HG02759 (cell line): ENCODE measurements at regions not wholly inside any gene's neighbourhood (a gene's known extent, or its start where the extent isn't known, plus 50 kb on each side); places are given as distances from the start of the nearest gene placed in this dataset.

Experiments
- ATAC-seq: cut with Tn5 transposase; IDR thresholded peaks from one replicate; pipeline ENCODE4 v1.9.1; 2021; ENCODE audit warnings: mild to moderate bottlenecking, moderate library complexity; ENCODE audit not compliant: unreplicated experiment

DNA sequence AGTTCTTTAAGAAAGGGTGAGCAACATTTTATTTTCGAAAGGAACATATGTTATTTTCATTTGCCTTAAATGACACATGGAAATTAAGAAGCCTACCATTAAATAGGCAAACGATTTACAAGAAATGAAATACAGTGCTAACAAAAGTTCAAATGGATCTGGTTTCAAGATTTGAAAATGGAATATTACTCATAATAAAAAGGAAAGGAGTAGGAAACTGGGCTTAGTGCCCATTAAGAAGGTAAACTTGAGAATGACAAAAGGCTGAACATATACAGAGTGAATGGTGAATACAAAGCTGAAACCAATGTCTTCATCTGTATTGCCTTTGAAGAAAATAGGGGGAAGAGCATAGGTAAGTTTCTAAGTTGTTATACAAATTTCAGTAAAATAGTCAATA, 974.2 kb upstream of the C9orf72 start:
- no peak for ATAC-seq

GRCh38 chr9:28563291-28563934, 990.1 kb upstream of the C9orf72 start:
- no peak for ATAC-seq

- ATAC-seq, result no peak
These were observed 1010.6 kb upstream of the C9orf72 start for GRCh38 chr9:28583832-28584231.

DNA sequence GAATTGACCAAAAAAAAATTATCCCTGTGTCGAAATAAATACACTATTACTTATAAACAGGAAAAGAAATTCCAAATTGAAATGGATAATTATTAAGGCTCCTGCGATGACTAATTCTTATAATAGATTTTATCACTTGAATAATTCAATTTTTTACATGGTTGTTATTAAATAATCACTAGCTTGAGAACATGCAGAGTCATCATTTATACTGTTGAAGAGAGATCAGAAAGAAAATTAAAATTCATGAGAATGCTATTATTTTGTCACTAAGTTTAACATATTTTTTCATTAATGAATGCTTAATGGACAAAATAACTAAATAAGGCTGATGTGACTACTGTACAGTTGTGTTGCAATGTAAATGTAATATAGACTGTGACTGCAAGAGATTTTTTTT, 1011.3 kb upstream of the C9orf72 start:
- no peak for ATAC-seq

- ATAC-seq, result no peak
These were observed 1013.8 kb upstream of the C9orf72 start for GRCh38 chr9:28587052-28587451.

DNA sequence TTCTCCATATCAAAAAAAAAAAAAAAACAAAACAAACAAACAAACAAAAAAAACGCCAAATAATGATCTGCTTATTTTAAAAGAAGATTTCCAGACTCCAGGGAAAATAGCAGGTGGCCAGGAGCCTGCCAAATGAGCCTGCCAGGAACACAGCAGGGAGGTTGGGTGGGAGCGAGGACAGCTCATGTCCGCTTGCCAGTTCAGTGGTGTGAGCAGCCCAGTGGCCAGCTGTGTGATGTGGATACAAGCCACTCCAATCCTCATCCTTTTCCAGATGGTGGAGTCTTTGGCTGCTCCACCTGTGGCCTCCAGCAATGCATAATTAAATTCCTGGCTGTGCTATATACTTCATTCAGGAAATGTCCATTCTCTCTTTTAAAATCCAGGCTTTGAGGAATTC, 1025.1 kb upstream of the C9orf72 start:
- no peak for ATAC-seq

- ATAC-seq, result no peak
These were observed 1026.9 kb upstream of the C9orf72 start for GRCh38 chr9:28600226-28600625.

DNA sequence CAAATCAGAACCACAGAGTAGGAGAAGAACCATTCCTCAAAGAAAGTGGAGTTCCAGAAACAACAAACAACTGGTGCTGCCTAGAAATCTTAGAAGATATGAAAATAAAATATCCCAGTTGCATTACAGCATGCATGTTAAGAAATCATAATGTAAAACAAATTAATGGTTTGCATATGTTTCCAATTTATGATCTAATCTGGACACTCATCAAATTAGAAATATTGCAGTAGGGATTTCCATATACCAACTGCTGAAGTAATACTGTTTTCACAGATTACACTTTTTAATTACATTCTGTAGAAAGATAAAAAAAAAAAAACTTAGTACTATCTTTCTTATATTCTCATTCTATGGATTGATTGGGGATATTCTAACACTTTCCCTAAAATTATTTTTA, 1034.6 kb upstream of the C9orf72 start:
- ATAC-seq, result no peak

- ATAC-seq, result no peak
These were observed 1037.1 kb upstream of the C9orf72 start for GRCh38 chr9:28610339-28610738.

DNA sequence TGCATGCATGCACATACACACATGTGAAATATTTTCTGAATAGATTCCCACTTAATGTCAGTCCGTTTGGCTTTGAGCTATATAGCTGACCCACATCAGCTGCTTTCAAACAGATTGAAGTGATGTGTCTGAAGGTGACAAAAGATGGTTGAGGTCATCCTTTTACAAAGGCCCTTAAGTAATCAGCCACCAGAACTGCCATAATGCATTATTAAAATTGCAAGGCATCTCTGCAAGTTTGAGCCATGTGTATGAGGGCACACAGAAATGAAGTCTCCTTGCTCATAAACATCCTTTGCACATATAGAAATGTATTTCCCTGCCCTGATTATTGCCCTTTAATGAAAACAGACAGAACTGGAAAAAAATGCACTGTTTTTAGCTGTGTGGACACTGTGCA, 1043.0 kb upstream of the C9orf72 start:
- ATAC-seq, result no peak

DNA sequence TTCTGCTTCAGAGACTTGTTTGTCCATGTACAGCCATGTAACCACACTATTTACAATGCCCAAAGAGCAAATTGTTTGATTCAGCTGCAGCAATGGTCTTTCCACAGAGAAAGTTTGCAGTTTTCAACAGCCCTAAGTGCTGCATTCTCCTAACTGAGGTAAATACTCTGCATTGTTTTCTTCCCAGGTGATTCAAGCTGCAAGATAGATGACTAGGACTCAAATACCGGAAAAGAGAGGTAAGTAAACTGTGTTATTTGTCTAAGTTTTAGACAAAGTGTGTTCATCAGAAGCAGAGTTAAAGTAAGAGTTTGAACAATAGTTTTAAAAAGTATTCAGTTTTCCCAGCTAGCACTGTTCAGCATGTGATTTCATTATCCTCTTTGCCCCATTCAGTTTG, 1046.7 kb upstream of the C9orf72 start:
- no peak for ATAC-seq

DNA sequence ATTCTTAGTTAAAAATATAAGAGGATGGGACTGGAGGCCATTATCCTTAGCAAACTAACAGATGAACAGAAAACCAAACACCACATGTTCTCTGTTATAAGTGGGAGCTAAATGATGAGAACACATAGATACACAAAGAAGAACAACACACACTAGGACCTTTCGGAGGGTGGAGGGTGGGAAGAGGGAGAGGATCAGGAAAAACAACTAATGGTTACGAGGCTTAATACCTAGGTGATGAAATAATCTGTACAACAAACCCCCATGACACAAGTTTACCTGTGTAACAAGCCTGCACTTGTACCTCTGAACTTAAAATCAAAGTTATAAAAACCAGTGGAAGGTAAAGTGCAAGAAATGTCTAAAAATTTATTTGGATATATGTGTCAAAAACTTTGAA, 1047.4 kb upstream of the C9orf72 start:
- ATAC-seq, result no peak

DNA sequence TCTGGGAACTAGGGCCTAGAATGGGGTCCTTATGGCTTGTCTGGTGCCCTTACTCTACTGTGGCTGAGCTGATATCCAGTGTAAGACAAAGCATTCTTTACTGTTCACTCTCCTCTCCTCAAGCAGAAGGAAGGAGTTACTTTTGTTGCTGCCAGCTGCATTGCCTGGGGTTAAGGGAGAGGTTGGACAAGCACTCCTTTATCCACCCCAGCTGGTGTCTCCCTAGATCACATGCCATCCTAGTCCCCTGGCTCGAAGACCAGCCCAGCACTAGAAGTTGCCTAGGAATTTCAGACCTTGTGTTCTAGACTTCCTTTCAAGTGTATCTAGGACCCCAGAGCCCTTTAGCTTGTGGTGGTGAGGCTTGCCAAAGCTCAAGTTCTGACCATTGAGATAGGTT, 1051.5 kb upstream of the C9orf72 start:
- no peak for ATAC-seq

GRCh38 chr9:28628031-28628430, 1054.8 kb upstream of the C9orf72 start:
- no peak for ATAC-seq

GRCh38 chr9:28648723-28649122, 1075.4 kb upstream of the C9orf72 start:
- no peak for ATAC-seq

DNA sequence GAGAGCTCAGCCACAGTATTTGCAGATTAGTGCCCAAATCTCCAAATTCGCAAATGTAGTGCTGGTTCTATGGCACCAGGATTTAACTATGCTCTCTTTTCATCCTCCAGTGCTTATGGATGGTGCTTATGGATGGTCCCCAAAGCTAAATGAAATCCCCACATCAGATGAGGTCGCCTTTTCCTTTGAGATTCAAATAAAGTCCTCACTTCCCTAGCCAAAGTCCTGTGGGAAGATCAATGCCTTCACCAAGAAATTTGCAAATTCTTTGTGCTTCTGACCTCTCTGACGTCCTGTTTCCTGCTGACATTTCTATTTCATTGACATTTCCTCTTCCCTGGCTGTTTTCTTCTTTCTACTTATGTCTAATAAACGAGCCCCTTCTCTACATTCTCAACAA, 1077.0 kb upstream of the C9orf72 start:
- no peak for ATAC-seq

DNA sequence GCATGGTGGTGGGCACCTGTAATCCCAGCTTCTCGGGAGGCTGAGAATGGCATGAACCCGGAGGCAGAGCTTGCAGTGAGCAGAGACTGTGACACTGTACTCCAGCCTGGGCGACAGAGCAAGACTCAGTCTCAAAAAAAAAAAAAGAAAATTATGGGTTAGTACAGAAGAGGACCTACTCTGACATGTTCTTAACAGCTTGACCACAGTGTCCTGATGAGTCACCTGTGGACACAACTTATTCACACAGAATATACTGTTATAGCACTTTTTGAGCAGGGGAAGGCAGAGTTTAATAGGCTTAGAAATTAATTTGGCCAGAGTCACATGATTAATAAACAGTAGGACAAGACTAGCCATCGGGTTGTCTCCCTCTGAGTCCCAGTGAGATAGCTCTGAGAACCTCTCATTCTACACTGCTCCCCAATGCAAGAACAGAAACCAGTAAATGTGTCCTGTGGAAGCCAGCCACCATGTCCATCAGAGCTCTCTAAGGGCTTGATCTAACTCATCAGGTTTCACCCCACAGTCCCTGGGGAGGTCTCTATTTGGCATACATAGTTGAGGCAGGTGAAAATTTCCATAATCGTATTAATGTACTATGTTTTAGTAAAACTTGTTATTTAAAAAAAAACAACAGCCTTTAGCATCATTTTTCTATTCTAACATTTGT, 1077.9 kb upstream of the C9orf72 start:
- ATAC-seq, result no peak

DNA sequence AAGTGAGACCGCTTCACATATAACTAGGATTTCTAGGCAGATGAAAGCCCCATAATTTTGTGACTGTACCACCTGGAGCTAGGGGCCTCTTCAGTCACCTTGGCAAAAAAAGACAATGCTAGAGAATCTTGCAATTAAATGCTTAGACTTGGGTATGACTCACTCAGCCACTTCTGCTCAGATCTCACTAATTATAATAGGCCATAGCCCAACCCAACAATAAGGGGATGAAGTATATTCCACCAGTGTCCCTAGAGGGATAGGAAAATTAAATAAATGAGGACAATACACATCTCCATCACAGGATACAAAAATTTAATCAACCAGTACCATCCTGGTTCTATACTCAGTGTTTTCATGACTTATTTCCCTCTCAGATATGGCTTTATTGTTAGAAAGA, 1079.9 kb upstream of the C9orf72 start:
- ATAC-seq, result no peak

GRCh38 chr9:28656727-28657126, 1083.4 kb upstream of the C9orf72 start:
- no peak for ATAC-seq

GRCh38 chr9:28661853-28662252, 1088.6 kb upstream of the C9orf72 start:
- ATAC-seq, result no peak

DNA sequence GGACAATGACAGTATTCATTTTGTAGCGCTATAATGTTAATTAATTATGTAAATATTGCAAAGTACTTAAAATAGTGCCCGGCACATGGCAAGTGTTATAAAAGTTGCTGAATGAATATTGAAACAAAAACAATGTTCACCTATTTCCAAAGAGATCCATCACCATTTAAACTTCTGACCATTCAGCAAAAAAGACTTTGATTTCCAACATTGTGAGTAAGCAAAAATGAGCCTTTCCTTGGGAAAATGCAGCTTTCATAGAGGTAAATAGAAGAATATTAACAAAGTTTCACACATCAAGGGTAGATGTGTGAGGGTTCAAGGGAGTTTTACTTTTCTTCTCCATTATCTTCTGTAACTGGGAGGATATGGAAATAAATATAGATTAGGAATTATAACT, 1089.4 kb upstream of the C9orf72 start:
- no peak for ATAC-seq

- no peak for ATAC-seq
These were observed 1094.9 kb upstream of the C9orf72 start for GRCh38 chr9:28668158-28668557.

DNA sequence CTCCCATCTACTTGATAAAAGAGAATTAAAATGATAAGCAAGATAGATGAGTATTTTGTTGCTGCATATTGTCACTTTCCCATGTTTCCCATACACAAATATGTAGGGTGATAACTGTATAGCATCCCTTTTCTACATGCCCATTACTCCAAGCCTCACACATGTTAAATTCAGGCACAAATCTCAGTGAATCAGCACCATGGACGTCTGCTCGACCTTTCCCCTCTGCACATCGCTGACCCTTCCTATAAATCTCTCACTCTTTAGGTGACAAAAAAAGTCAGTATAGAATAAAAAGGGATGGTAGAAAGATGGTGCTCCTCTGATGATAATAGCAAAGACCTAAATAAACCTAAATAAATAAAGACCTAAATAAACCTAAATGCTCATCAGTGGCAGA, 1097.7 kb upstream of the C9orf72 start:
- ATAC-seq, result no peak
